Stimulated activated CD4-positive, alpha-beta T cell treated with anti-CD3 and anti-CD28 coated beads, Interleukin-2, amount 100 ng/mL, for 48 hours (primary cell): ENCODE measurements at regions not wholly inside any gene's neighbourhood (a gene's known extent, or its start where the extent isn't known, plus 50 kb on each side); places are given as distances from the start of the nearest gene placed in this dataset.
"Not testable (repeated sequence)": the region's sequence is repeated elsewhere in the genome, so short reads cannot be mapped to it uniquely, and the experiment has no call there.

ENCODE experiments used
- DNase-seq, 2 donors: peaks; one replicate each; pipeline ENCODE4 v3.0.0-alpha.2; 2020

- no peak for DNase-seq
Measured at GRCh38 chr15:91625506-91625905, 228.0 kb upstream of the SLCO3A1 start.

- no peak for DNase-seq
Measured at GRCh38 chr15:91627473-91628278, 225.8 kb upstream of the SLCO3A1 start.

GRCh38 chr15:91630090-91630489 is 223.4 kb upstream of the SLCO3A1 start:
- DNase-seq = no peak

- no peak for DNase-seq
Measured at GRCh38 chr15:91632176-91632575, 221.3 kb upstream of the SLCO3A1 start.

GRCh38 chr15:91632981-91633380 is 220.5 kb upstream of the SLCO3A1 start:
- DNase-seq = no peak

GRCh38 chr15:91634179-91634578 is 219.3 kb upstream of the SLCO3A1 start:
- DNase-seq = no peak

GRCh38 chr15:91635080-91635479 is 218.4 kb upstream of the SLCO3A1 start:
- no peak for DNase-seq

- no peak for DNase-seq
Measured at GRCh38 chr15:91635641-91636040, 217.9 kb upstream of the SLCO3A1 start.

GRCh38 chr15:91649016-91649415 is 204.5 kb upstream of the SLCO3A1 start:
- no peak for DNase-seq

- DNase-seq = no peak
Measured at GRCh38 chr15:91649831-91650321, 203.6 kb upstream of the SLCO3A1 start.

- DNase-seq = no peak
Measured at GRCh38 chr15:91651251-91651650, 202.3 kb upstream of the SLCO3A1 start.

GRCh38 chr15:91652610-91653207 is 200.8 kb upstream of the SLCO3A1 start:
- DNase-seq = no peak

- not testable (repeated sequence) for DNase-seq
Measured at GRCh38 chr15:91655563-91656290, 197.8 kb upstream of the SLCO3A1 start.

- no peak for DNase-seq
Measured at GRCh38 chr15:91660174-91660649, 193.3 kb upstream of the SLCO3A1 start.

- no peak for DNase-seq
Measured at GRCh38 chr15:91664224-91664836, 189.2 kb upstream of the SLCO3A1 start.

GRCh38 chr15:91665212-91665611 is 188.3 kb upstream of the SLCO3A1 start:
- no peak for DNase-seq

GRCh38 chr15:91668370-91668769 is 185.1 kb upstream of the SLCO3A1 start:
- DNase-seq = no peak

- DNase-seq = no peak
Measured at GRCh38 chr15:91670108-91670507, 183.4 kb upstream of the SLCO3A1 start.

- DNase-seq = no peak
Measured at GRCh38 chr15:91678003-91678402, 175.5 kb upstream of the SLCO3A1 start.

- DNase-seq = no peak
Measured at GRCh38 chr15:91679447-91679846, 174.1 kb upstream of the SLCO3A1 start.

GRCh38 chr15:91685436-91685835 is 168.1 kb upstream of the SLCO3A1 start:
- DNase-seq = no peak

- no peak for DNase-seq
Measured at GRCh38 chr15:91688811-91689210, 164.7 kb upstream of the SLCO3A1 start.

- DNase-seq = no peak
Measured at GRCh38 chr15:91689377-91689776, 164.1 kb upstream of the SLCO3A1 start.
